ENCODE measurements at regions not wholly inside any gene's neighbourhood (a gene's known extent, or its start where the extent isn't known, plus 50 kb on each side); places are given as distances from the start of the nearest gene placed in this dataset.

DNA sequence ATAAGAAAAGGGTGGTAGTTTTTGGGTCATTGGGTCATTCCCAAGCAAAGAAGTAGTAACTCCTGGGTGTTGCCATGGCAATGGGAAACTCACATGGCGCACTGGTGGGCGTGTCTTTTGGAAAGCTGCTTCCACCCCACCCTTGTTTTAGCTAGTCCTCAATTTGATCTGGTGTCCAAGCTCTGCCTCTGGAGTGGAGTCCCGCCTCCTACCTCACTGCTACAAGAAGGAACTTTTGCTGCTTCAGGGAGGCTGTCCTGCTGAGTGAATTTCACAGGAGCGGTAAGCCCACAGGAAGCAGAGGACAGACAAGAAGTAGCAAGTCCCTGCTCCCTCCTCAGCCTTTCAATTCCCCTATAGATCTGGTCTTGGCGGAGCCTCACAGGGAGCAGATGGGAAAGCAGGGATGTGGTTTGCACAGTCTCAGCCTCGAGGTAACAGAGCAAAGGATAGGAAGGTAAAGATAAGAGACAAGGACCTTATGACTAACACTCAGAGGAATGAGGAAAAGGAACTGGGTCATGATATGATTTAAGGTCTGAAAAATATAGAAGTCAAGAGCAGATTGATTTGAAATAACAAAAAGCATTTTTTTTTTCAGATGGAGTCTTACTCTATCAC, 700.3 kb downstream of the TNS3 start:
- ChIA-PET CTCF (no interaction called here), POLR2A (no interaction called here)
- no peak for TF ChIP-seq CTBP1 (IDR thresholded peaks at IDR 0.05; ENCODE audit: borderline replicate concordance)
- TF ChIP-seq NFRKB (IDR thresholded peaks at IDR 0.05) = no peak
- TF ChIP-seq FOXM1 (IDR thresholded peaks at IDR 0.05; ENCODE audit: borderline replicate concordance) = no peak
- no peak for TF ChIP-seq ARNT (IDR thresholded peaks at IDR 0.05)
- TF ChIP-seq SUZ12 (IDR thresholded peaks at IDR 0.05) = no peak
- no peak for TF ChIP-seq PKNOX1 (IDR thresholded peaks at IDR 0.05)
- no peak for TF ChIP-seq ELF4 (IDR thresholded peaks at IDR 0.05)
- no peak for TF ChIP-seq TARDBP (IDR thresholded peaks at IDR 0.05)
- TF ChIP-seq FOXA1 (IDR thresholded peaks at IDR 0.05) = no peak
- no peak for TF ChIP-seq FOXK2 (IDR thresholded peaks at IDR 0.05)
- TF ChIP-seq LEF1 (IDR thresholded peaks at IDR 0.05; ENCODE audit: borderline replicate concordance) = no peak
- no peak for TF ChIP-seq HDGF (IDR thresholded peaks at IDR 0.05; ENCODE audit: borderline replicate concordance)
- TF ChIP-seq BHLHE40 (IDR thresholded peaks at IDR 0.05; ENCODE audit: borderline replicate concordance) = no peak
- TF ChIP-seq L3MBTL2 (conservative IDR thresholded peaks at IDR 0.05) = no peak
- no peak for TF ChIP-seq ZNF384 (IDR thresholded peaks at IDR 0.05)
- TF ChIP-seq SP1 (IDR thresholded peaks at IDR 0.05) = no peak
- DNase-seq (ENCODE audit: extremely low spot score) = no peak

DNA sequence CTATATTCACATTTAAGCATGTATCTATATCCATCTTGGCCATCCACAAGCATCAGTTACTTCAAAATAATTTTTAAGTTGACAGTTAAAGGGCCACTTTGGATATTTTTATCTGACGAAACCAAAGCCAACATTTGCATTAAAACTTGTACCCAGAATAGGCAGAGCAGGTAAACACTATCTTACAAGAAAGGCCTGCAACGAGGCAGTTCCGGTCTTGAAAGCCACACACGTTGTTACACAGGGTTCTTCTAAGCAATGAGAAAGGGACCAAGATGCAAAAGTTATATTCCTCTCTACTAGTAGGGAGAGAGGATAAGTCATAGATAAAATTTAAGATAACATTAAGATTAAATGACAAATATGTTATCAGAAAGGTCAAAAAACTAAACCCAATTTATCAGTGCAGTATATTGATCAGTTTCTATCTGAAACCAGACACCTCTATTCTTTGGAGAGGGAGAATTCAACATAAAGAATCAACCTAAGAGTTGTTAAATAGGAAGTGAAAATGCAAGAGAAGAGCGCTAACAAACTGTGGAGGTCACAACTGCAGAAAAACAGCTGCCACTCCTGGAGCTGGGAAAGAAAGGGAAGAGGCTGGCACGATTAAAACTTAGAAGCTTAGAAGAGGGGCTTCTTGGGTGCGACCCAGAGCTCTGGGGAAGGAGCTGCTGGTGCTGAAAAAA, 701.3 kb downstream of the TNS3 start:
- CTCF ChIA-PET = no interaction called here

DNA sequence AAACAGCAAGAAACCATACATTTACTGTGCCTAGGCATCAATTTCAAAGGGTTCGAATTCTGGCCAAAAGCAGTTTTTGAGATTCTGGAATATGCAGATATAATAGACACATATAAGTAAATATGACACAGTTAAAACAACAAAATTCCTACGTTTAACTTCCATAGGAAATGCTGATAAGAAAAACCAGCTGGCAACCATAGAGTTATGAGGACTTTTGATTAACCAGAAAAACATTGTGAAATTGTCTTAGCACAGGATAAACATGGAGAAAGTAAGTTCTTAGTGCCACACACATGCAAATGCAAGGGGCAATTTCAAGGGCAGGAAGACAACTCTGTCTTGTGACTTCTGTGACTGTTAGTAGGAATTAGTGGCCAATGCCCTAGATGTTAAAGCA, 702.1 kb downstream of the TNS3 start:
- ChIA-PET CTCF (no interaction called here), POLR2A (no interaction called here)
- no peak for TF ChIP-seq FOXM1 (IDR thresholded peaks at IDR 0.05; ENCODE audit: borderline replicate concordance)
- TF ChIP-seq SP1 (IDR thresholded peaks at IDR 0.05) = no peak
- DNase-seq (ENCODE audit: extremely low spot score) = no peak

More for the DNA sequence above, 701.3 kb downstream of the TNS3 start:
- POLR2A ChIA-PET = no interaction called here
- TF ChIP-seq NFRKB (IDR thresholded peaks at IDR 0.05) (no peak), LEF1 (IDR thresholded peaks at IDR 0.05; ENCODE audit: borderline replicate concordance) (no peak), HDGF (IDR thresholded peaks at IDR 0.05; ENCODE audit: borderline replicate concordance) (no peak), FOXA1 (IDR thresholded peaks at IDR 0.05) (no peak), SUZ12 (IDR thresholded peaks at IDR 0.05) (no peak), PKNOX1 (IDR thresholded peaks at IDR 0.05) (no peak), SP1 (IDR thresholded peaks at IDR 0.05) (no peak), ZNF384 (IDR thresholded peaks at IDR 0.05) (no peak), FOXK2 (IDR thresholded peaks at IDR 0.05) (no peak), CTBP1 (IDR thresholded peaks at IDR 0.05; ENCODE audit: borderline replicate concordance) (no peak)
- DNase-seq (ENCODE audit: extremely low spot score) = no peak

- no peak for TF ChIP-seq FOXK2 (IDR thresholded peaks at IDR 0.05)
- TF ChIP-seq SUZ12 (IDR thresholded peaks at IDR 0.05) = no peak
- no peak for TF ChIP-seq BHLHE40 (IDR thresholded peaks at IDR 0.05; ENCODE audit: borderline replicate concordance)
- TF ChIP-seq ZNF384 (IDR thresholded peaks at IDR 0.05) = no peak
- TF ChIP-seq SP1 (IDR thresholded peaks at IDR 0.05) = no peak
- no peak for TF ChIP-seq ELF4 (IDR thresholded peaks at IDR 0.05)
- no peak for TF ChIP-seq HDGF (IDR thresholded peaks at IDR 0.05; ENCODE audit: borderline replicate concordance)
- ChIA-PET POLR2A (no interaction called here), CTCF (no interaction called here)
- no peak for DNase-seq (ENCODE audit: extremely low spot score)
Observed at GRCh38 chr7:46871516-46871915, 710.4 kb downstream of the TNS3 start.

DNA sequence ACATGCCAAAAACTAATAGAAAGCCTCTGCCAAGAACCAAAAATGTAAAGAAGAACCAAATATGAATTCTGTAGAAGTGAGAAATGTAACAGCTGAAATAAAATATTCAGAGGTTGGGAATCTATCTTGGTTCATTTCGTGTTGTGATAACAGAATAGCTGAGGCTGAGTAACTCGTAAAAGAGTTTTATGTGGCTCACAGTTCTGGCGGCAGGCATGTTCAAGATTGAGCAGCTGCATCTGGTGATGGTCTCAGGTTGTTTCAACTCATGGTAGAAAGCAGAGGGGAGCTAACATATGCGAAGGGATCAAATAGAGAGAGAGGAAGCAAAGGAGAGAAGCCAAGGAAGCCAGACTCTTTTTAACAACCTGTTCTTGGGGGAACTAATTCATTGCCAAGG, 717.2 kb downstream of the TNS3 start:
- ChIA-PET CTCF (interaction anchor here (0.6 kb wide), 1 partner anchor 20 kb away, joined by 3 read pairs; no protein-coding TSS in a partner anchor), POLR2A (no interaction called here)
- no peak for DNase-seq (ENCODE audit: extremely low spot score)
- TF ChIP-seq LEF1 (IDR thresholded peaks at IDR 0.05; ENCODE audit: borderline replicate concordance) (no peak), L3MBTL2 (conservative IDR thresholded peaks at IDR 0.05) (no peak), CTBP1 (IDR thresholded peaks at IDR 0.05; ENCODE audit: borderline replicate concordance) (no peak), ZNF384 (IDR thresholded peaks at IDR 0.05) (no peak), NFRKB (IDR thresholded peaks at IDR 0.05) (no peak), FOXA1 (IDR thresholded peaks at IDR 0.05) (no peak), PKNOX1 (IDR thresholded peaks at IDR 0.05) (no peak), SP1 (IDR thresholded peaks at IDR 0.05) (no peak)

GRCh38 chr7:46859963-46860475, 721.9 kb downstream of the TNS3 start:
- POLR2A ChIA-PET = no interaction called here
- CTCF ChIA-PET = no interaction called here
- TF ChIP-seq L3MBTL2 (conservative IDR thresholded peaks at IDR 0.05) = no peak
- TF ChIP-seq ZNF384 (IDR thresholded peaks at IDR 0.05) = no peak
- TF ChIP-seq LEF1 (IDR thresholded peaks at IDR 0.05; ENCODE audit: borderline replicate concordance) = no peak
- no peak for TF ChIP-seq HDGF (IDR thresholded peaks at IDR 0.05; ENCODE audit: borderline replicate concordance)
- no peak for TF ChIP-seq SUZ12 (IDR thresholded peaks at IDR 0.05)
- TF ChIP-seq PKNOX1 (IDR thresholded peaks at IDR 0.05) = no peak
- TF ChIP-seq SP1 (IDR thresholded peaks at IDR 0.05) = no peak
- no peak for TF ChIP-seq NFRKB (IDR thresholded peaks at IDR 0.05)
- TF ChIP-seq ELF4 (IDR thresholded peaks at IDR 0.05) = no peak
- no peak for TF ChIP-seq CTBP1 (IDR thresholded peaks at IDR 0.05; ENCODE audit: borderline replicate concordance)
- TF ChIP-seq TARDBP (IDR thresholded peaks at IDR 0.05) = no peak
- no peak for TF ChIP-seq ARNT (IDR thresholded peaks at IDR 0.05)
- no peak for TF ChIP-seq FOXM1 (IDR thresholded peaks at IDR 0.05; ENCODE audit: borderline replicate concordance)
- no peak for TF ChIP-seq BHLHE40 (IDR thresholded peaks at IDR 0.05; ENCODE audit: borderline replicate concordance)
- TF ChIP-seq FOXK2 (IDR thresholded peaks at IDR 0.05) = no peak
- TF ChIP-seq FOXA1 (IDR thresholded peaks at IDR 0.05) = no peak
- DNase-seq (ENCODE audit: extremely low spot score) = no peak

All from HEK293T (cell line).